IMR-90 (cell line): ENCODE measurements at regions not wholly inside any gene's neighbourhood (a gene's known extent, or its start where the extent isn't known, plus 50 kb on each side); places are given as distances from the start of the nearest gene placed in this dataset.

Source experiments
- ATAC-seq: fragments of 200-7000 bp; cut with Tn5 transposase; 2 replicates; pipeline ENCODE4 v1.9.1; 2020; ENCODE audit warnings: low read depth, mild to moderate bottlenecking, moderate library complexity
- BruUV-seq: library from RNA; stranded (reverse); fragments of 400-500 nt; replicated peaks from 2 replicates; lab custom pipeline; 2021; lab: Mats Ljungman, UMichigan
- CTCF ChIA-PET: fragments of 300-600 bp; formaldehyde crosslinking; extraction: SDS; loops from one replicate; lab custom pipeline; 2021; ENCODE audit warnings: antibody characterized with exemption; lab: Yijun Ruan, JAX
- POLR2A ChIA-PET: fragments of 300-600 bp; sonication (Branson Sonifier 250); formaldehyde crosslinking; loops from one replicate; lab custom pipeline; 2022; ENCODE audit warnings: antibody characterized with exemption; ENCODE audit not compliant: unreplicated experiment; lab: Charles Lee
- DNase-seq: peaks from one replicate; pipeline ENCODE4 v3.0.0; 2013
- H2AFZ ChIP-seq: replicated peaks from 2 replicates; pipeline ENCODE3; 2013; ENCODE audit warnings: low read length, mild to moderate bottlenecking; ENCODE audit not compliant: poor library complexity
- H2AK5ac ChIP-seq: 2 replicates; pipeline ENCODE4 v1.6.1; 2013; ENCODE audit warnings: low read depth, low read length, inconsistent platforms
- H2AK9ac ChIP-seq: replicated peaks from 2 replicates; pipeline ENCODE3; 2013; ENCODE audit warnings: mild to moderate bottlenecking, low read depth, low read length, moderate library complexity; ENCODE audit not compliant: poor library complexity
- H2BK120ac ChIP-seq: 2 replicates; pipeline ENCODE4 v1.6.1; 2013; ENCODE audit warnings: low read depth, low read length, inconsistent platforms
- H2BK15ac ChIP-seq: 3 replicates; pipeline ENCODE4 v1.6.1; 2013; ENCODE audit warnings: low read depth, low read length, inconsistent platforms
- H2BK20ac ChIP-seq: 2 replicates; pipeline ENCODE4 v1.6.1; 2013; ENCODE audit warnings: low read depth, mild to moderate bottlenecking, inconsistent platforms, low read length, moderate library complexity
- H2BK5ac ChIP-seq: 2 replicates; pipeline ENCODE4 v1.6.1; 2013; ENCODE audit warnings: mild to moderate bottlenecking, low read depth, low read length, inconsistent platforms; ENCODE audit not compliant: poor library complexity, severe bottlenecking
- H3K14ac ChIP-seq: replicated peaks from 2 replicates; pipeline ENCODE4 v1.6.1; 2013; ENCODE audit warnings: low read depth, low read length, inconsistent platforms
- H3K18ac ChIP-seq: 2 replicates; pipeline ENCODE4 v1.6.1; 2013; ENCODE audit warnings: low read depth, low read length, control low read depth
- H3K23ac ChIP-seq: 2 replicates; pipeline ENCODE4 v1.6.1; 2013; ENCODE audit warnings: low read depth, low read length, inconsistent platforms
- H3K27ac ChIP-seq: 2 replicates; pipeline ENCODE4 v1.5.1; 2013; ENCODE audit warnings: mild to moderate bottlenecking, control low read depth, low read length; ENCODE audit not compliant: insufficient read depth
- H3K27me3 ChIP-seq: 2 replicates; pipeline ENCODE4 v1.6.1; 2013; ENCODE audit warnings: low read length; ENCODE audit not compliant: control insufficient read depth, insufficient read depth
- H3K36me3 ChIP-seq: 2 replicates; pipeline ENCODE4 v1.6.1; 2013; ENCODE audit warnings: low read length, mixed read lengths; ENCODE audit not compliant: control insufficient read depth, insufficient read depth
- H3K4ac ChIP-seq: 2 replicates; pipeline ENCODE4 v1.6.1; 2013; ENCODE audit warnings: low read depth, low read length, inconsistent platforms
- H3K4me1 ChIP-seq: 2 replicates; pipeline ENCODE4 v1.6.1; 2013; ENCODE audit warnings: low read length, mixed read lengths; ENCODE audit not compliant: control insufficient read depth, insufficient read depth
- H3K4me2 ChIP-seq: 2 replicates; pipeline ENCODE4 v1.6.1; 2013; ENCODE audit warnings: low read depth, mild to moderate bottlenecking, control low read depth, low read length, moderate library complexity
- H3K4me3 ChIP-seq: 2 replicates; pipeline ENCODE4 v1.5.1; 2013; ENCODE audit warnings: low read depth, mild to moderate bottlenecking, control low read depth, low read length, moderate library complexity; ENCODE audit not compliant: insufficient read depth
- H3K56ac ChIP-seq: 2 replicates; pipeline ENCODE4 v1.6.1; 2013; ENCODE audit warnings: low read length, inconsistent platforms; ENCODE audit not compliant: insufficient read depth; ENCODE audit errors: extremely low read depth
- H3K79me1 ChIP-seq, 2 experiments: 2 replicates each; pipeline ENCODE4 v1.6.1; 2013; ENCODE audit warnings: low read length in 2 of 2, inconsistent platforms in 1 of 2, low read depth in 1 of 2
- H3K9ac ChIP-seq: 2 replicates; pipeline ENCODE4 v1.6.1; 2013; ENCODE audit warnings: low read depth, low read length, control low read depth
- H3K9me1 ChIP-seq: 2 replicates; pipeline ENCODE4 v1.6.1; 2013; ENCODE audit warnings: low read length, inconsistent platforms; ENCODE audit not compliant: insufficient read depth
- H3K9me3 ChIP-seq: 2 replicates; pipeline ENCODE4 v1.6.1; 2013; ENCODE audit warnings: low read length; ENCODE audit not compliant: control insufficient read depth, insufficient read depth
- H4K20me1 ChIP-seq: 2 replicates; pipeline ENCODE4 v1.6.1; 2013; ENCODE audit warnings: low read length, inconsistent platforms; ENCODE audit not compliant: insufficient read depth
- H4K5ac ChIP-seq: 2 replicates; pipeline ENCODE4 v1.6.1; 2013; ENCODE audit warnings: mild to moderate bottlenecking, low read depth, low read length, control low read depth
- H4K8ac ChIP-seq, 2 experiments: 2 replicates each; pipeline ENCODE4 v1.6.1; 2013; ENCODE audit warnings: low read depth in 2 of 2, low read length in 2 of 2, control low read depth in 1 of 2, inconsistent platforms in 1 of 2
- H4K91ac ChIP-seq: 2 replicates; pipeline ENCODE4 v1.6.1; 2013; ENCODE audit warnings: low read depth, low read length, inconsistent platforms; ENCODE audit not compliant: insufficient read depth
- BHLHE40 ChIP-seq: fragments of 150-350 bp; IDR thresholded peaks from 2 replicates; pipeline ENCODE4 v1.6.1; 2016; ENCODE audit warnings: mild to moderate bottlenecking, low read depth, low read length
- CEBPB ChIP-seq: IDR thresholded peaks from 2 replicates; pipeline ENCODE4 v1.6.1; 2012; ENCODE audit warnings: low read depth, low read length, improper control_type of control experiment
- CHD1 ChIP-seq: IDR thresholded peaks from 2 replicates; pipeline ENCODE4 v1.6.1; 2012; ENCODE audit warnings: low read depth, low read length, improper control_type of control experiment
- FOS ChIP-seq: fragments of 150-350 bp; IDR thresholded peaks from 2 replicates; pipeline ENCODE4 v1.6.1; 2016; ENCODE audit warnings: low read depth, low read length
- MAFK ChIP-seq: IDR thresholded peaks from 2 replicates; pipeline ENCODE4 v1.6.1; 2012; ENCODE audit warnings: low read depth, low read length, improper control_type of control experiment
- MAZ ChIP-seq: IDR thresholded peaks from 2 replicates; pipeline ENCODE4 v1.6.1; 2012; ENCODE audit warnings: low read depth, mild to moderate bottlenecking, low read length, improper control_type of control experiment, moderate library complexity, borderline replicate concordance
- MXI1 ChIP-seq: IDR thresholded peaks from 2 replicates; pipeline ENCODE4 v1.6.1; 2012; ENCODE audit warnings: low read depth, mild to moderate bottlenecking, low read length, moderate library complexity, borderline replicate concordance
- NFE2L2 ChIP-seq: fragments of 150-350 bp; IDR thresholded peaks from 2 replicates; pipeline ENCODE4 v1.6.1; 2016; ENCODE audit warnings: low read depth, mild to moderate bottlenecking, low read length
- POLR2A ChIP-seq: IDR thresholded peaks from 2 replicates; pipeline ENCODE4 v1.6.1; 2012; ENCODE audit warnings: mild to moderate bottlenecking, low read depth, low read length
- RAD21 ChIP-seq: IDR thresholded peaks from 2 replicates; pipeline ENCODE4 v1.6.1; 2012; ENCODE audit warnings: low read length, improper control_type of control experiment
- RCOR1 ChIP-seq: IDR thresholded peaks from 2 replicates; pipeline ENCODE4 v1.6.1; 2012; ENCODE audit warnings: mild to moderate bottlenecking, low read length, improper control_type of control experiment; ENCODE audit not compliant: insufficient replicate concordance
- RFX5 ChIP-seq: IDR thresholded peaks from 2 replicates; pipeline ENCODE4 v1.8.0; 2012; ENCODE audit warnings: low read depth, mild to moderate bottlenecking, low read length, moderate library complexity
- SMC3 ChIP-seq: fragments of 150-350 bp; IDR thresholded peaks from 2 replicates; pipeline ENCODE4 v1.6.1; 2016; ENCODE audit warnings: low read depth, mild to moderate bottlenecking, antibody characterized with exemption, low read length, moderate library complexity
- WGBS, 2 experiments: methylation state at CpG; one replicate each; pipeline versions ENCODE4 v1.1.5 to v1.1.7; 2013; ENCODE audit warnings: missing lambda C conversion rate in 2 of 2; ENCODE audit not compliant: insufficient read length in 1 of 2; ENCODE audit errors: extremely low coverage in 2 of 2; 5-methylcytosine and 5-hydroxymethylcytosine counted together
- dilution Hi-C: fragments of 300-500 bp; cut with HindIII; formaldehyde crosslinking; loops from one replicate; pipeline ENCODE4 v1.14.3; 2018; ENCODE audit warnings: low sequenced_read_pairs; ENCODE audit not compliant: unreplicated experiment
- in situ Hi-C: fragments of 300-500 bp; cut with MboI; formaldehyde crosslinking; loops from 3 replicates; pipeline ENCODE4 v1.14.3; 2019; ENCODE audit warnings: low sequenced_read_pairs, inconsistent platforms, mixed read lengths
- intact Hi-C: fragments of 100-400 bp; cut with micrococcal nuclease; formaldehyde crosslinking; loops from 2 replicates; pipeline ENCODE4 v1.10.0; 2022
- TF ChIP-seq, protein P1 (sequence below): conservative IDR thresholded peaks from 2 replicates; pipeline ENCODE4 v1.5.1; 2012; ENCODE audit warnings: mild to moderate bottlenecking, low read depth, low read length, improper control_type of control experiment
- TF ChIP-seq, protein P2 (sequence below): fragments of 150-350 bp; IDR thresholded peaks from 2 replicates; pipeline ENCODE4 v1.6.1; 2016; ENCODE audit warnings: low read depth, mild to moderate bottlenecking, low read length, moderate library complexity, borderline replicate concordance
- TF ChIP-seq, protein P3 (sequence below): fragments of 150-350 bp; IDR thresholded peaks from 2 replicates; pipeline ENCODE4 v1.6.1; 2017; ENCODE audit warnings: mild to moderate bottlenecking, antibody characterized with exemption, low read length, low read depth

DNA sequence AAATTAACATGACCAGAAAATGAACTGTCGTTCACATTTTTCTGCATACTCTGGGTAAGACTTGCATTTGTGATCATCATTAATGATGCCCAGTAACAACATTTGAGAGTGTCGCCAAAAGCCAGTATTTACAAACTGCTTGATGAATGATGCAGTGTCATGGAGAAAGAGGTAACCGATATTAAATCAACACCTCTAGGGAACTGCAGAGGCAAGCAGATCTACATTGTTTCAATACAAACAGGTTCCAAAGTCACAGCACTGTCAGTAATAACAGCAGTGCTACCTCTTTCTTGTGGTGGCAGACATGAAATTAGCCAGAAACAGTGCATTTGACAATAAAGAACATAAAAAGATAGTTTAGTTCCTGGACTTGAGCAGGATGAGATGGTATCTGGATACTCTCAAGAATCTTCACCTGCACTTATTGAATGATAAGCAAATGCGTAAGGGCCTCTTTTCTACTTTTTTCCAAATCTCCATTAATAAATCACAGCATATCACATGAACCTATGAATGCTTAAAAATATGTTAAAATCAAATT, 456.6 kb downstream of the ARHGEF28 start:
- in situ Hi-C loops (no loop called here), dilution Hi-C loops (no loop called here)

More for the DNA sequence above, 456.6 kb downstream of the ARHGEF28 start:
- no peaks in the 10 kb centered on the region for H3K9me1 ChIP-seq
- no peak overlapping the region for H3K56ac ChIP-seq
- DNase-seq (no peak), ATAC-seq (no peak)
- no peak overlapping the region for H3K4ac ChIP-seq
- H3K36me3 ChIP-seq, result no peaks in the 10 kb centered on the region
- H3K79me1 ChIP-seq, result no peaks in the 10 kb centered on the region
- H3K27me3 ChIP-seq, result peaks cover 36% of the 10 kb centered on the region
- H4K91ac ChIP-seq, result no peak overlapping the region
- 100% methylated on average over 1 of the region's 4 CpGs; no CpG with 5 or more reads in 1 of the 2 experiments for WGBS, 2 experiments
- no peak overlapping the region for H2BK15ac ChIP-seq
- no peak overlapping the region for H2BK20ac ChIP-seq
- H3K27ac ChIP-seq, result no peak overlapping the region
- H2AFZ ChIP-seq, result no peak overlapping the region
- intact Hi-C loops, result no loop called here
- H3K9ac ChIP-seq, result no peak overlapping the region
- H3K9me3 ChIP-seq, result no peaks in the 10 kb centered on the region; the same call in 1 of the 2 replicates
- TF ChIP-seq SMC3, result no peak
- no peak for TF ChIP-seq MXI1
- TF ChIP-seq CHD1, result no peak
- TF ChIP-seq, protein P1, sequence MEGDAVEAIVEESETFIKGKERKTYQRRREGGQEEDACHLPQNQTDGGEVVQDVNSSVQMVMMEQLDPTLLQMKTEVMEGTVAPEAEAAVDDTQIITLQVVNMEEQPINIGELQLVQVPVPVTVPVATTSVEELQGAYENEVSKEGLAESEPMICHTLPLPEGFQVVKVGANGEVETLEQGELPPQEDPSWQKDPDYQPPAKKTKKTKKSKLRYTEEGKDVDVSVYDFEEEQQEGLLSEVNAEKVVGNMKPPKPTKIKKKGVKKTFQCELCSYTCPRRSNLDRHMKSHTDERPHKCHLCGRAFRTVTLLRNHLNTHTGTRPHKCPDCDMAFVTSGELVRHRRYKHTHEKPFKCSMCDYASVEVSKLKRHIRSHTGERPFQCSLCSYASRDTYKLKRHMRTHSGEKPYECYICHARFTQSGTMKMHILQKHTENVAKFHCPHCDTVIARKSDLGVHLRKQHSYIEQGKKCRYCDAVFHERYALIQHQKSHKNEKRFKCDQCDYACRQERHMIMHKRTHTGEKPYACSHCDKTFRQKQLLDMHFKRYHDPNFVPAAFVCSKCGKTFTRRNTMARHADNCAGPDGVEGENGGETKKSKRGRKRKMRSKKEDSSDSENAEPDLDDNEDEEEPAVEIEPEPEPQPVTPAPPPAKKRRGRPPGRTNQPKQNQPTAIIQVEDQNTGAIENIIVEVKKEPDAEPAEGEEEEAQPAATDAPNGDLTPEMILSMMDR, result no peak
- no peak for TF ChIP-seq NFE2L2
- TF ChIP-seq, protein P2, sequence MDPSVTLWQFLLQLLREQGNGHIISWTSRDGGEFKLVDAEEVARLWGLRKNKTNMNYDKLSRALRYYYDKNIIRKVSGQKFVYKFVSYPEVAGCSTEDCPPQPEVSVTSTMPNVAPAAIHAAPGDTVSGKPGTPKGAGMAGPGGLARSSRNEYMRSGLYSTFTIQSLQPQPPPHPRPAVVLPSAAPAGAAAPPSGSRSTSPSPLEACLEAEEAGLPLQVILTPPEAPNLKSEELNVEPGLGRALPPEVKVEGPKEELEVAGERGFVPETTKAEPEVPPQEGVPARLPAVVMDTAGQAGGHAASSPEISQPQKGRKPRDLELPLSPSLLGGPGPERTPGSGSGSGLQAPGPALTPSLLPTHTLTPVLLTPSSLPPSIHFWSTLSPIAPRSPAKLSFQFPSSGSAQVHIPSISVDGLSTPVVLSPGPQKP, result no peak
- TF ChIP-seq RCOR1, result no peak
- TF ChIP-seq RFX5, result no peak
- no peak for TF ChIP-seq BHLHE40
- TF ChIP-seq POLR2A, result no peak
- TF ChIP-seq, protein P3, sequence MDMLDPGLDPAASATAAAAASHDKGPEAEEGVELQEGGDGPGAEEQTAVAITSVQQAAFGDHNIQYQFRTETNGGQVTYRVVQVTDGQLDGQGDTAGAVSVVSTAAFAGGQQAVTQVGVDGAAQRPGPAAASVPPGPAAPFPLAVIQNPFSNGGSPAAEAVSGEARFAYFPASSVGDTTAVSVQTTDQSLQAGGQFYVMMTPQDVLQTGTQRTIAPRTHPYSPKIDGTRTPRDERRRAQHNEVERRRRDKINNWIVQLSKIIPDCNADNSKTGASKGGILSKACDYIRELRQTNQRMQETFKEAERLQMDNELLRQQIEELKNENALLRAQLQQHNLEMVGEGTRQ, result no peak
- TF ChIP-seq MAFK, result no peak
- no peak for TF ChIP-seq CEBPB
- TF ChIP-seq MAZ, result no peak
- no peak for TF ChIP-seq RAD21
- no peak for TF ChIP-seq FOS
- no peak overlapping the region for H4K5ac ChIP-seq
- no peak overlapping the region for H2AK5ac ChIP-seq
- POLR2A ChIA-PET, result no interaction called here
- no peak overlapping the region for H2BK5ac ChIP-seq
- no peak overlapping the region for H3K23ac ChIP-seq
- BruUV-seq, result no TSS peak
- CTCF ChIA-PET, result interaction anchor here (0.6 kb wide), 1 partner anchor 175 kb away, joined by 3 read pairs; no protein-coding TSS in a partner anchor
- H3K4me2 ChIP-seq, result no peak overlapping the region
- no peaks in the 10 kb centered on the region for H3K4me1 ChIP-seq
- no peaks in the 10 kb centered on the region for H4K20me1 ChIP-seq
- H4K8ac ChIP-seq, result no peak overlapping the region
- H2AK9ac ChIP-seq, result no peak overlapping the region
- no peak overlapping the region for H2BK120ac ChIP-seq
- no peak overlapping the region for H3K4me3 ChIP-seq
- H3K14ac ChIP-seq, result no peak overlapping the region
- no peak overlapping the region for H3K18ac ChIP-seq
